WTC11 (cell line): ENCODE measurements at regions not wholly inside any gene's neighbourhood (a gene's known extent, or its start where the extent isn't known, plus 50 kb on each side); places are given as distances from the start of the nearest gene placed in this dataset.

ENCODE experiments used
- ATAC-seq: fragments of 200-7000 bp; cut with Tn5 transposase; 2 replicates; pipeline ENCODE4 v1.10.0; 2021; ENCODE audit warnings: mild to moderate bottlenecking, moderate library complexity
- CTCF ChIA-PET: fragments of 300-600 bp; sonication (Branson Sonifier 250); formaldehyde crosslinking; loops from one replicate; lab custom pipeline; 2021; ENCODE audit warnings: antibody characterized with exemption; lab: Charles Lee
- POLR2A ChIA-PET: fragments of 350-600 bp; sonication (Branson Sonifier 250); formaldehyde crosslinking; loops from one replicate; lab custom pipeline; 2021; ENCODE audit warnings: antibody characterized with exemption; lab: Charles Lee
- DNase-seq: peaks from one replicate; pipeline ENCODE4 v3.0.0; 2021; ENCODE audit warnings: low spot score
- H3K27ac Mint-ChIP-seq: 2 replicates; pipeline ENCODE4 v1.8.0; 2021; ENCODE audit warnings: mixed read lengths
- H3K27me3 Mint-ChIP-seq: 2 replicates; pipeline ENCODE4 v1.8.0; 2021; ENCODE audit warnings: low read depth, mild to moderate bottlenecking, moderate library complexity, mixed read lengths
- H3K36me3 Mint-ChIP-seq: 2 replicates; pipeline ENCODE4 v1.8.0; 2021; ENCODE audit warnings: mixed read lengths
- H3K4me1 Mint-ChIP-seq: 2 replicates; pipeline ENCODE4 v1.8.0; 2022; ENCODE audit warnings: mixed read lengths
- H3K4me3 Mint-ChIP-seq: 2 replicates; pipeline ENCODE4 v1.8.0; 2021; ENCODE audit warnings: mild to moderate bottlenecking, moderate library complexity, mixed read lengths
- H3K9me3 Mint-ChIP-seq: 2 replicates; pipeline ENCODE4 v1.8.0; 2021; ENCODE audit warnings: mixed read lengths
- ATF2 ChIP-seq: sonication (generic); formaldehyde crosslinking; IDR thresholded peaks from 2 replicates; pipeline ENCODE4 v1.8.1; 2022; ENCODE audit warnings: low read depth, missing genetic modification reagents, borderline replicate concordance
- ATF6 ChIP-seq: sonication (generic); formaldehyde crosslinking; IDR thresholded peaks from 2 replicates; pipeline ENCODE4 v1.8.1; 2023; ENCODE audit warnings: mild to moderate bottlenecking, missing genetic modification reagents
- E2F4 ChIP-seq: sonication (generic); formaldehyde crosslinking; IDR thresholded peaks from 2 replicates; pipeline ENCODE4 v1.8.1; 2022; ENCODE audit warnings: low read depth, mild to moderate bottlenecking, moderate library complexity, missing genetic modification reagents, borderline replicate concordance
- FOXJ3 ChIP-seq: sonication (generic); formaldehyde crosslinking; IDR thresholded peaks from 2 replicates; pipeline ENCODE4 v1.9.0; 2021; ENCODE audit warnings: missing genetic modification reagents, mild to moderate bottlenecking, borderline replicate concordance
- HMGA2 ChIP-seq: fragments of 250-450 bp; sonication (Bioruptor Pico); IDR thresholded peaks from 2 replicates; pipeline ENCODE4 v1.4.0; 2021; ENCODE audit warnings: mild to moderate bottlenecking, moderate library complexity
- OVOL2 ChIP-seq: fragments of 250-450 bp; sonication (Bioruptor Pico); IDR thresholded peaks from 2 replicates; pipeline ENCODE4 v1.9.0; 2021; ENCODE audit warnings: mild to moderate bottlenecking, borderline replicate concordance
- RELA ChIP-seq: sonication (generic); formaldehyde crosslinking; IDR thresholded peaks from 2 replicates; pipeline ENCODE4 v1.8.1; 2022; ENCODE audit warnings: missing genetic modification reagents, mild to moderate bottlenecking, borderline replicate concordance
- STAT6 ChIP-seq: sonication (generic); formaldehyde crosslinking; conservative IDR thresholded peaks from 2 replicates; pipeline ENCODE4 v1.8.1; 2023; ENCODE audit warnings: mild to moderate bottlenecking, low read depth, missing genetic modification reagents, moderate library complexity
- TCF7 ChIP-seq: sonication (generic); formaldehyde crosslinking; IDR thresholded peaks from 2 replicates; pipeline ENCODE4 v1.8.0; 2022; ENCODE audit warnings: mild to moderate bottlenecking, low read depth, missing genetic modification reagents, moderate library complexity
- ZNF232 ChIP-seq: sonication (generic); formaldehyde crosslinking; IDR thresholded peaks from 2 replicates; pipeline ENCODE4 v1.8.0; 2022; ENCODE audit warnings: mild to moderate bottlenecking, missing genetic modification reagents
- ZNF532 ChIP-seq: fragments of 250-450 bp; sonication (Bioruptor Pico); IDR thresholded peaks from 2 replicates; pipeline ENCODE4 v1.9.0; 2021; ENCODE audit warnings: mild to moderate bottlenecking, borderline replicate concordance

GRCh38 chr13:50370303-50370950 lies 355.2 kb downstream of the KCNRG start (continued):
- TF ChIP-seq STAT6 (CRISPR knock-in tag) (no peak), OVOL2 (CRISPR knock-in tag) (no peak), HMGA2 (no peak), ZNF232 (no peak), ZNF532 (CRISPR knock-in tag) (no peak), E2F4 (no peak)
- TF ChIP-seq, all 79 proteins: peak for 0

- H3K27ac Mint-ChIP-seq: no peak overlapping the region
- POLR2A ChIA-PET: no interaction called here
Observed at GRCh38 chr13:50374517-50374916, 359.3 kb downstream of the KCNRG start.

More at GRCh38 chr13:50374517-50374916, 359.3 kb downstream of the KCNRG start:
- CTCF ChIA-PET: no interaction called here
- no peaks in the 10 kb centered on the region for H3K9me3 Mint-ChIP-seq
- no peak overlapping the region for H3K4me3 Mint-ChIP-seq
- TF ChIP-seq RELA (no peak), ATF6 (no peak), ATF2 (CRISPR knock-in tag) (no peak), FOXJ3 (CRISPR knock-in tag) (no peak), TCF7 (CRISPR knock-in tag) (no peak)
- ATAC-seq (no peak), DNase-seq (no peak)
- no peaks in the 10 kb centered on the region for H3K27me3 Mint-ChIP-seq
- peaks cover 42% of the 10 kb centered on the region for H3K4me1 Mint-ChIP-seq
- H3K36me3 Mint-ChIP-seq: no peaks in the 10 kb centered on the region
